Stromal cell of bone marrow (primary cell): ENCODE measurements at regions not wholly inside any gene's neighbourhood (a gene's known extent, or its start where the extent isn't known, plus 50 kb on each side); places are given as distances from the start of the nearest gene placed in this dataset.

ENCODE experiments used
- DNase-seq: peaks from one replicate; pipeline ENCODE4 v3.0.0-alpha.2; 2012; ENCODE audit warnings: low read depth

GRCh38 chr9:106657926-106658325 is 205.0 kb upstream of the ZNF462 start:
- DNase-seq: no peak

DNA sequence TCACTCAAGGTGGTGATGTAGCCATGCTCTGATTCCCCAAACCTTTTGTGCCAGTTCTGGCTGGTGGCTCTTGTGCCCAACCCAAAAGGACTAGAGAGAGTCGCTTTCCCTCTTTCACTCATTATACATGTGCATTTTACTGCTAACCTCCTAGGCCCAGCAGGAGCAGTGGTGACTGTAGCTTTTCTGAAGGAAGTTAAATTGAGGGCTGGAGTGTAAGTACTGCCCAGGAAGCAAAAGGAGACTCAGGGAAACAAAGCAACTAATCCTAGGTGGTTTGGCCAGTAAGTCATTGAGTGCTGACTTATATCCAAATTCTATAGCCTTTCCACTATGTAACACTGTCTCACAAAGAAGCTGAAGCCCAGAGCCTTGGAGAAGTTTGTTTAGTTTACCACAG is 194.4 kb upstream of the ZNF462 start:
- DNase-seq: no peak

DNA sequence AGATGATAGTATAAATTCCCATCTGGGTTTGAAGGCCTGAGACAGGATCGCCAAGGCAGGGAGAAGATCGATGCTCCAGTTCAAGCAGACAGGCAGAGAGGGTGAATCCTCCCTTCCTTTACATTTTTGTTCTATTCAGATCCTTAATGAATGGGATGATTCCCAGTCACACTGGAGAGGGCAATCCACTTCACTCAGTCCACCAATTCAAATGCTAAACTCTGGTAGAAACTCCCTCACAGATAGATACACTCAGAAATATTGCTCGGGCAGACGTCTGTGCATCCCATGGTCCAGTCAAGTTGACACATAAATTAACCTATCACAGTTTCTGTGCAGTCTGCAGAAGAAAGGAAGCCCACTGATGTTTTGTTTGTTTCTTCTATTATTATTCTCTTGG is 193.1 kb upstream of the ZNF462 start:
- no peak for DNase-seq

DNA sequence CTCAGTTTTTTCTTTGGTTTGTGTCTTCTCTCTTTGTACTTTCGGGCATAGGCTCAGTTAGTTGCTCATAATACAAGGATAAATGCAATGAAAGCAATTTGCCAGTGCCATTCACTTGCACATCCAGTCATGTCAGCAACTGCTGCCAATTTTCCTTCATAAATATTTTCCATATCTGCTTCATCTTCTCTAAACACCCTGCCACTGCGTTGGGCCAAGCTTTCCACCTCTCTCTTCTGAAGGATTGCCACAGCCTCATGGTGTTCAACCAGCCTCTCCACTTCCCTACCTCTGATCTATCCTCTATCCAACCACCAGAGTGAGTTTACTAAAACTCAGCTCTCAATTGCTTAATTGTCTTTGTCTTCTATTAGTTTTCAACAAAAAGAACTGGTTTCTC is 192.5 kb upstream of the ZNF462 start:
- no peak for DNase-seq

DNA sequence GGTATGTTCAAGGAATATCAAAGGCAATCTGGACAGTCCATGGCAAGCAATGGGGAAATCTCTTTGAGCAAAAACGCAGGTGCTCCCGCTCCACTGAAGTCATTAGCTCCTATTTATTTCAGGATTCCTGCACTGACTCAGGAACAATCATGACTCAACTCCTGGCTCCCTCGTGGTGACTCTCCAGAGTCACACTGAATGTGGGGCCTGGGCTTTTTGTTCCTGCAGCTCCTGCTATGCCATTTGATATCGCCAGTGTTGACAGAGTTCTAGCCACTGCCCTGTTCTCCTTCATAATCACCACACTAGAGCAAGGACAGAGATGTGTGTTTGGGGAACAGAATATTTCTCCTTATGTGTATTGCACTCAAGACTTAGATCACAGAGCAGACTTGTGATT is 187.2 kb upstream of the ZNF462 start:
- no peak for DNase-seq

GRCh38 chr9:106677374-106677773 is 185.6 kb upstream of the ZNF462 start:
- DNase-seq: no peak

- DNase-seq: no peak
Observed at GRCh38 chr9:106677830-106678229, 185.1 kb upstream of the ZNF462 start.

GRCh38 chr9:106678273-106678672 is 184.7 kb upstream of the ZNF462 start:
- no peak for DNase-seq

DNA sequence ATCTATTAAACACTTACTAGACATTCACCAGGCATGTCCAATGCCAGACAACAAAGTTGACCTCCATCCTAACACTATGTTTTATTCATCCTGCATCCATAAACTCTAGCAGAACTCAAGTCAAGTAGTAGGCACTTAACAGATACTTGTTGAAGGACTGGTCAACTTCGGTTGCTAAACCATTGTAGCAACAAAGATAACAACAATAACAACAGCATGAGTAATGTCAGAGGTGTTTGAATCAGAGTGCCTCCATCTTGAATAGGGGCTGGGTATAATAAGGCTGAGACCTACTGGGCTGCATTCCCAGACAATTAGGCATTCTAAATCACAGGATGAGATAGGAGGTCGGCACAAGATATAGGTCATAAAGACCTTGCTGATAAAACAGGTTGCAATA is 180.5 kb upstream of the ZNF462 start:
- DNase-seq: no peak

GRCh38 chr9:106683454-106683853 is 179.5 kb upstream of the ZNF462 start:
- DNase-seq: no peak

- DNase-seq: no peak
Observed at GRCh38 chr9:106684940-106685695, 177.8 kb upstream of the ZNF462 start.

GRCh38 chr9:106689089-106689488 is 173.9 kb upstream of the ZNF462 start:
- peak; percentile 77 for DNase-seq

GRCh38 chr9:106691627-106692026 is 171.3 kb upstream of the ZNF462 start:
- no peak for DNase-seq

GRCh38 chr9:106693558-106693957 is 169.4 kb upstream of the ZNF462 start:
- no peak for DNase-seq

GRCh38 chr9:106696804-106697203 is 166.2 kb upstream of the ZNF462 start:
- no peak for DNase-seq

DNA sequence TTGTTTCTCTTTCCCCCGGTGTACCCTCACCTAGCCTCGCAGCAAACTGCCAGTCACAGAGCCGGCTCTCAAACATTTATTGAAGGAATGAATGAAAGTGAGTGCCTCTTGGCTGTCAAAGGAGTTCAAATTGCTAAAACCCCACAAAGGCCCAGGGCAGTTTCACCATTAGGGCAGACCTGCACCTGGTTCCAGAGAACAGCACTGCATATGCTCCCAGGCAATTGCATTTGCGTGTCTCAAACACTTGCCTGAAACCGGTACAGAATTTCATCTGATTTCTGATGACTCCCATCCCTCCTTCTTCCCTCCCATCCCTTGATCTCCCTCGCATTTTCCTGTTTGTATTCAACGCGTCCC is 165.6 kb upstream of the ZNF462 start:
- no peak for DNase-seq

DNA sequence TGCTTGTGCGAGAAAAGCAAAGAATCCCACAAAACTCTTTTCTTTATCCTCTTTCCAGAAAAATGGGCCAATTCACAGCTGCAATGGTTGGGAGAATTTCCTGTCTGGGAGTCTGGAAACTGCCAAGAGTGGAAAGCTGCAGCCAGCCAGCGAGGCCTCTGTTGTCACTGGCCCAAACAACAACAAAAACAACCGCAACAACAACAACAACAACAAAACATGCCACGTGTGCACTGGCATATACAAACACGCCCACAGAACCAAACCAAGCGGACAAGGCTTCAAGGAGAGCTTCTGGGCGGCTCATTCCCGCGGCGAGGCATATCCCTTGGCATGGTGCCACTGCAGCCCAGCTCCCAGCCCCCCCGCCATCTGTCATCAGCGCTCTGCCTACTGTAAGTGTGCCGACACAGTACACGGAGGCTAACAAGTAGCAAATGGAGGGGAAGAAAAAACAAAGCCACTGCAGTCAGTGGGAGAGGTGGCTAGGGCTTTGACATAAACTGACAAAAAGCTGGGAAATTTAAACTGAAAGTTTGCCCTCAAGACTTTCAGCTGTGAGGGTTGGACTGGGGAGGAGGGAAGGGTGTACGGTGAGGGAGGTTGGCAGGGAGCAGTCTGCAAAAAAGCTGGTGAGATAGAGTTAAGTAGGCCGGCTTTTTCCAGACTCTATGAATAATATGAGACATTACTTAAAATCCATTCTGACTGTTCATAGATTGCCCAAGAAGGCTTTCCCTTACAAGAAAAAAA is 165.0 kb upstream of the ZNF462 start:
- peak; percentile 74 for DNase-seq

- no peak for DNase-seq
Observed at GRCh38 chr9:106700676-106701075, 162.3 kb upstream of the ZNF462 start.

GRCh38 chr9:106701611-106702010 is 161.4 kb upstream of the ZNF462 start:
- no peak for DNase-seq

GRCh38 chr9:106704056-106704615 is 158.8 kb upstream of the ZNF462 start:
- DNase-seq: peak; percentile 49

GRCh38 chr9:106707291-106707690 is 155.7 kb upstream of the ZNF462 start:
- no peak for DNase-seq

DNA sequence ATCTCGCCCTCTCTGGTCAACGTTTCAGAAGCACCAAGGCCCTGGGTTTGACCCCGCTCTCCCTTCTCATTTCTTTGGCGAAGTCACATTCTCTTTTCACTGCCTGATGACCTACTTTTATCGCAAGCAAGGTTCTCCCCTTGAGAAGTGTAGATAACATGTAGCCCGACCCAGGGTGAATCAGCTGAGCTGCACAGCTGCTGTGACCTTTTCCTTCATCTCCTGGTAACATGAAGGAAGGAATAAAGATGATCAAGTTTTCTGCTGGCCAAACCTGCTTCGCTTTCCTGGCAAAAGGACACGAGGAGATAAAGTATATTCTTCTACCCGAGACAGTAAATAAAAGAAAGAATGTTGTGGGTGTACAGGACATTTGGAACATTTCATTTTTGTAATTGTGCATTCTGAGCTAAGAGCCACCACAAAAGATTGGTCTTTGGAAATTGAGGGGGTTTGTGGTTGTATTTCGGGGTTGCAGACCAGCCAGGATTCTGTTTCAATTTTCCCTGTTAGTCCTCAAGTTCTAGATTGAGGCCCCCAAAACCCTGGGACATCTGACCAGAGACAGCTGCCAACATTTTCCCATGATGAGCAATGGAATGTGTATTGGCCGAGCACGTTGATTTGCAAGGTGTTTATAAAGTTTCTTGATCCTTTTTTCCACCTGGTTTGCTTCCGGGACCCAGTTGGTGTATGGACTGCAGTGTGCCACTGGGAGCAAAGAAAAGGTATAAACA is 155.1 kb upstream of the ZNF462 start:
- DNase-seq: no peak
